ENCODE measurements at regions not wholly inside any gene's neighbourhood (a gene's known extent, or its start where the extent isn't known, plus 50 kb on each side); places are given as distances from the start of the nearest gene placed in this dataset.

- H3K36me3 ChIP-seq (replicated peaks in 1 of 2; ENCODE audit: control insufficient read depth in 1 of 2, insufficient read depth in 2 of 2, low read length in 1 of 2) = no peaks in the 10 kb centered on the region
- H3K27me3 ChIP-seq (ENCODE audit: insufficient read depth) = no peaks in the 10 kb centered on the region
- no peak overlapping the region for H3K4me2 ChIP-seq
- H3K27ac ChIP-seq (ENCODE audit: low read depth in 2 of 2, low read length in 1 of 2) = no peak overlapping the region
- no peak for TF ChIP-seq TEAD4 (IDR thresholded peaks at IDR 0.05; ENCODE audit: borderline replicate concordance, insufficient read depth)
- CTCF ChIA-PET = no interaction called here
- DNase-seq = no peak
- H2AFZ ChIP-seq (ENCODE audit: low read depth) = no peak overlapping the region
- WGBS (ENCODE audit: low lambda C conversion rate) = 16% methylated on average over 3 of the region's 3 CpGs
- no peaks in the 10 kb centered on the region for H3K9me3 ChIP-seq
- H3F3A ChIP-seq (replicated peaks; ENCODE audit: insufficient read depth) = no peaks in the 10 kb centered on the region
- POLR2A ChIA-PET = no interaction called here
- H3K9ac ChIP-seq = no peak overlapping the region
- H4K20me1 ChIP-seq (ENCODE audit: insufficient read depth) = no peaks in the 10 kb centered on the region
- no peaks in the 10 kb centered on the region for H3K9me2 ChIP-seq
- no peaks in the 10 kb centered on the region for H3K4me1 ChIP-seq (ENCODE audit: control insufficient read depth in 1 of 2, insufficient read depth in 2 of 2, low read depth in 1 of 2, low read length in 1 of 2)
- no peaks in the 10 kb centered on the region for H3K79me2 ChIP-seq (ENCODE audit: insufficient read depth)
- H3K4me3 ChIP-seq (ENCODE audit: low read depth in 2 of 2, low read length in 1 of 2) = no peak overlapping the region
Observed at GRCh38 chr4:57665806-57666205, 555.6 kb upstream of the IGFBP7 start.

- CTCF ChIA-PET = no interaction called here
Observed at GRCh38 chr4:57661517-57662090, 551.4 kb upstream of the IGFBP7 start.

GRCh38 chr4:57658673-57659072, 548.5 kb upstream of the IGFBP7 start:
- H3K27ac ChIP-seq (ENCODE audit: low read depth in 2 of 2, low read length in 1 of 2) = no peak overlapping the region
- H3K79me2 ChIP-seq (ENCODE audit: insufficient read depth) = no peaks in the 10 kb centered on the region
- no peak overlapping the region for H3K9ac ChIP-seq
- no peaks in the 10 kb centered on the region for H3K36me3 ChIP-seq (replicated peaks in 1 of 2; ENCODE audit: control insufficient read depth in 1 of 2, insufficient read depth in 2 of 2, low read length in 1 of 2)
- no peaks in the 10 kb centered on the region for H3F3A ChIP-seq (replicated peaks; ENCODE audit: insufficient read depth)
- ChIA-PET CTCF (interaction anchor here (1.1 to 1.2 kb wide), 2 partner anchors 10 to 12 kb away, joined by 3 read pairs; no protein-coding TSS in a partner anchor), POLR2A (no interaction called here)
- no peaks in the 10 kb centered on the region for H3K9me2 ChIP-seq
- H3K4me2 ChIP-seq = no peak overlapping the region
- no peaks in the 10 kb centered on the region for H3K9me3 ChIP-seq
- no peaks in the 10 kb centered on the region for H3K4me1 ChIP-seq (ENCODE audit: control insufficient read depth in 1 of 2, insufficient read depth in 2 of 2, low read depth in 1 of 2, low read length in 1 of 2)
- no peak for DNase-seq
- H3K4me3 ChIP-seq (ENCODE audit: low read depth in 2 of 2, low read length in 1 of 2) = no peak overlapping the region
- H4K20me1 ChIP-seq (ENCODE audit: insufficient read depth) = no peaks in the 10 kb centered on the region
- no peak overlapping the region for H2AFZ ChIP-seq (ENCODE audit: low read depth)
- H3K27me3 ChIP-seq (ENCODE audit: insufficient read depth) = no peaks in the 10 kb centered on the region
- no peak for TF ChIP-seq YY1 (IDR thresholded peaks at IDR 0.05; ENCODE audit: low read depth)
- TF ChIP-seq NRF1 (IDR thresholded peaks at IDR 0.05; ENCODE audit: low read depth, low read length) = no peak
- no peak for TF ChIP-seq RAD21 (IDR thresholded peaks at IDR 0.05; ENCODE audit: low read length)
- no peak for TF ChIP-seq GATA2 (CRISPR knock-in tag; IDR thresholded peaks at IDR 0.05)
- no peak for TF ChIP-seq NFIC (IDR thresholded peaks at IDR 0.05; ENCODE audit: borderline replicate concordance)
- TF ChIP-seq GABPA (IDR thresholded peaks at IDR 0.05; ENCODE audit: low read depth) = no peak
- no peak for TF ChIP-seq IRF3 (IDR thresholded peaks at IDR 0.05; ENCODE audit: low read depth, low read length)
- no peak for TF ChIP-seq TEAD4 (IDR thresholded peaks at IDR 0.05; ENCODE audit: borderline replicate concordance, insufficient read depth)
- no peak for TF ChIP-seq USF1 (IDR thresholded peaks at IDR 0.05; ENCODE audit: borderline replicate concordance, low read depth)
- no peak for TF ChIP-seq FOXJ3 (CRISPR knock-in tag; IDR thresholded peaks at IDR 0.05)
- no peak for TF ChIP-seq REST (IDR thresholded peaks at IDR 0.05; ENCODE audit: low read depth, low read length)
- TF ChIP-seq RFX5 (IDR thresholded peaks at IDR 0.05; ENCODE audit: low read length) = no peak
- no peak for TF ChIP-seq MXI1 (IDR thresholded peaks at IDR 0.05; ENCODE audit: low read depth, low read length)
- no peak for TF ChIP-seq RXRA (IDR thresholded peaks at IDR 0.05; ENCODE audit: borderline replicate concordance, low read depth)
- no peak for TF ChIP-seq EZH2phosphoT487 (IDR thresholded peaks at IDR 0.05; ENCODE audit: borderline replicate concordance, low read depth)

More at GRCh38 chr4:57661517-57662090, 551.4 kb upstream of the IGFBP7 start:
- Histone ChIP-seq H3K36me3 (replicated peaks in 1 of 2; ENCODE audit: control insufficient read depth in 1 of 2, insufficient read depth in 2 of 2, low read length in 1 of 2) (no peaks in the 10 kb centered on the region), H3K79me2 (ENCODE audit: insufficient read depth) (no peaks in the 10 kb centered on the region), H3F3A (replicated peaks; ENCODE audit: insufficient read depth) (no peaks in the 10 kb centered on the region), H3K4me3 (ENCODE audit: low read depth in 2 of 2, low read length in 1 of 2) (no peak overlapping the region), H4K20me1 (ENCODE audit: insufficient read depth) (no peaks in the 10 kb centered on the region), H3K4me1 (ENCODE audit: control insufficient read depth in 1 of 2, insufficient read depth in 2 of 2, low read depth in 1 of 2, low read length in 1 of 2) (no peaks in the 10 kb centered on the region), H3K9ac (no peak overlapping the region), H2AFZ (ENCODE audit: low read depth) (no peak overlapping the region), H3K9me2 (no peaks in the 10 kb centered on the region), H3K4me2 (no peak overlapping the region), H3K27ac (ENCODE audit: low read depth in 2 of 2, low read length in 1 of 2) (no peak overlapping the region), H3K9me3 (no peaks in the 10 kb centered on the region), H3K27me3 (ENCODE audit: insufficient read depth) (no peaks in the 10 kb centered on the region)
- no peak for DNase-seq
- POLR2A ChIA-PET = no interaction called here
- WGBS (ENCODE audit: low lambda C conversion rate) = 30% methylated on average over 5 of the region's 5 CpGs
- TF ChIP-seq GATA2 (CRISPR knock-in tag; IDR thresholded peaks at IDR 0.05) = no peak

Measured in SK-N-SH (cell line).